ENCODE measurements at regions not wholly inside any gene's neighbourhood (a gene's known extent, or its start where the extent isn't known, plus 50 kb on each side); places are given as distances from the start of the nearest gene placed in this dataset.

- Histone ChIP-seq H3K4me3 (ENCODE audit: insufficient read depth, low read length) (no peak overlapping the region), H4K20me1 (ENCODE audit: insufficient read depth, low read length) (no peaks in the 10 kb centered on the region), H3K36me3 (ENCODE audit: insufficient read depth, low read length) (no peaks in the 10 kb centered on the region), H3K79me2 (ENCODE audit: insufficient read depth, low read length) (no peaks in the 10 kb centered on the region), H2AFZ (ENCODE audit: low read length) (no peak overlapping the region), H3K27ac (ENCODE audit: low read depth, low read length) (no peak overlapping the region), H3K9me3 (ENCODE audit: low read depth, low read length) (peaks cover 10% of the 10 kb centered on the region), H3K4me1 (ENCODE audit: insufficient read depth, low read length) (no peaks in the 10 kb centered on the region), H3K4me2 (ENCODE audit: insufficient read depth, low read length) (no peak overlapping the region), H3K27me3 (ENCODE audit: insufficient read depth, low read length) (no peaks in the 10 kb centered on the region)
- DNase-seq (ENCODE audit: insufficient read length, low spot score, missing footprints) = no peak
- TF ChIP-seq CTCF (IDR thresholded peaks at IDR 0.05; ENCODE audit: extremely low read depth, low read depth, low read length) = no peak
These were observed 849.1 kb upstream of the POU3F3 start for GRCh38 chr2:104004821-104005220.

- no peaks in the 10 kb centered on the region for H4K20me1 ChIP-seq (ENCODE audit: insufficient read depth, low read length)
- DNase-seq (ENCODE audit: insufficient read length, low spot score, missing footprints) = no peak
- no peak overlapping the region for H2AFZ ChIP-seq (ENCODE audit: low read length)
- peaks cover 5% of the 10 kb centered on the region for H3K9me3 ChIP-seq (ENCODE audit: low read depth, low read length)
- H3K4me2 ChIP-seq (ENCODE audit: insufficient read depth, low read length) = no peak overlapping the region
- no peaks in the 10 kb centered on the region for H3K27me3 ChIP-seq (ENCODE audit: insufficient read depth, low read length)
- no peaks in the 10 kb centered on the region for H3K4me1 ChIP-seq (ENCODE audit: insufficient read depth, low read length)
- no peak overlapping the region for H3K4me3 ChIP-seq (ENCODE audit: insufficient read depth, low read length)
- H3K27ac ChIP-seq (ENCODE audit: low read depth, low read length) = no peak overlapping the region
- H3K79me2 ChIP-seq (ENCODE audit: insufficient read depth, low read length) = no peaks in the 10 kb centered on the region
- TF ChIP-seq CTCF (IDR thresholded peaks at IDR 0.05; ENCODE audit: extremely low read depth, low read depth, low read length) = no peak
- no peaks in the 10 kb centered on the region for H3K36me3 ChIP-seq (ENCODE audit: insufficient read depth, low read length)
These were observed 837.1 kb upstream of the POU3F3 start for GRCh38 chr2:104016801-104017200.

GRCh38 chr2:104023306-104023705, 830.6 kb upstream of the POU3F3 start:
- no peak overlapping the region for H3K27ac ChIP-seq (ENCODE audit: low read depth, low read length)
- H3K27me3 ChIP-seq (ENCODE audit: insufficient read depth, low read length) = no peaks in the 10 kb centered on the region
- no peak overlapping the region for H2AFZ ChIP-seq (ENCODE audit: low read length)
- DNase-seq (ENCODE audit: insufficient read length, low spot score, missing footprints) = no peak
- no peaks in the 10 kb centered on the region for H4K20me1 ChIP-seq (ENCODE audit: insufficient read depth, low read length)
- H3K4me2 ChIP-seq (ENCODE audit: insufficient read depth, low read length) = no peak overlapping the region
- no peaks in the 10 kb centered on the region for H3K4me1 ChIP-seq (ENCODE audit: insufficient read depth, low read length)
- H3K79me2 ChIP-seq (ENCODE audit: insufficient read depth, low read length) = no peaks in the 10 kb centered on the region
- no peak overlapping the region for H3K4me3 ChIP-seq (ENCODE audit: insufficient read depth, low read length)
- H3K36me3 ChIP-seq (ENCODE audit: insufficient read depth, low read length) = no peaks in the 10 kb centered on the region
- H3K9me3 ChIP-seq (ENCODE audit: low read depth, low read length) = peaks cover 3% of the 10 kb centered on the region
- no peak for TF ChIP-seq CTCF (IDR thresholded peaks at IDR 0.05; ENCODE audit: extremely low read depth, low read depth, low read length)

GRCh38 chr2:104023765-104024164, 830.1 kb upstream of the POU3F3 start:
- Histone ChIP-seq H3K79me2 (ENCODE audit: insufficient read depth, low read length) (no peaks in the 10 kb centered on the region), H4K20me1 (ENCODE audit: insufficient read depth, low read length) (no peaks in the 10 kb centered on the region), H3K27ac (ENCODE audit: low read depth, low read length) (no peak overlapping the region), H3K4me1 (ENCODE audit: insufficient read depth, low read length) (no peaks in the 10 kb centered on the region), H3K9me3 (ENCODE audit: low read depth, low read length) (peaks cover 3% of the 10 kb centered on the region), H3K36me3 (ENCODE audit: insufficient read depth, low read length) (no peaks in the 10 kb centered on the region), H3K4me2 (ENCODE audit: insufficient read depth, low read length) (no peak overlapping the region), H3K27me3 (ENCODE audit: insufficient read depth, low read length) (no peaks in the 10 kb centered on the region), H2AFZ (ENCODE audit: low read length) (no peak overlapping the region), H3K4me3 (ENCODE audit: insufficient read depth, low read length) (no peak overlapping the region)
- TF ChIP-seq CTCF (IDR thresholded peaks at IDR 0.05; ENCODE audit: extremely low read depth, low read depth, low read length) = no peak
- no peak for DNase-seq (ENCODE audit: insufficient read length, low spot score, missing footprints)
